SU-DHL-6 (cell line): ENCODE measurements at regions not wholly inside any gene's neighbourhood (a gene's known extent, or its start where the extent isn't known, plus 50 kb on each side); places are given as distances from the start of the nearest gene placed in this dataset.

Experiments used
- CTCF ChIP-seq: fragments of 200-600 bp; sonication (generic); IDR thresholded peaks from one replicate; pipeline ENCODE4 v1.5.1; 2017; ENCODE audit warnings: antibody characterized with exemption, mild to moderate bottlenecking, low read length, moderate library complexity; ENCODE audit not compliant: insufficient read depth, poor library complexity, severe bottlenecking
- EZH2phosphoT487 ChIP-seq: fragments of 200-600 bp; sonication (generic), shearing (Covaris generic); conservative IDR thresholded peaks from 2 replicates; pipeline ENCODE4 v1.6.1; 2018; ENCODE audit warnings: mild to moderate bottlenecking, antibody characterized with exemption, low read length, moderate library complexity, mixed read lengths

- TF ChIP-seq CTCF (no peak), EZH2phosphoT487 (no peak)
These were observed 135.3 kb upstream of the LMCD1 start for GRCh38 chr3:8366219-8366810.
